ENCODE measurements at regions not wholly inside any gene's neighbourhood (a gene's known extent, or its start where the extent isn't known, plus 50 kb on each side); places are given as distances from the start of the nearest gene placed in this dataset.
A peak's percentile ranks its signal among the peaks of the same experiment; 100 is the strongest.

GRCh38 chr13:73248154-73248553, 189.3 kb downstream of the KLF5 start:
- Mint-ChIP-seq H3K27me3 (ENCODE audit: insufficient read depth) (peaks cover 3% of the 10 kb centered on the region), H3K9me3 (no peaks in the 10 kb centered on the region), H3K27ac (no peak overlapping the region), H3K36me3 (ENCODE audit: low read depth) (no peaks in the 10 kb centered on the region), H3K4me3 (no peak overlapping the region), H3K4me1 (ENCODE audit: low read depth) (no peaks in the 10 kb centered on the region)
- no peak for DNase-seq (ENCODE audit: low spot score)
- intact Hi-C loops (cut with micrococcal nuclease): no loop called here

GRCh38 chr13:73245246-73245645, 186.4 kb downstream of the KLF5 start:
- Mint-ChIP-seq H3K27ac (no peak overlapping the region), H3K9me3 (no peaks in the 10 kb centered on the region), H3K27me3 (ENCODE audit: insufficient read depth) (no peaks in the 10 kb centered on the region), H3K4me1 (ENCODE audit: low read depth) (no peaks in the 10 kb centered on the region), H3K36me3 (ENCODE audit: low read depth) (no peaks in the 10 kb centered on the region), H3K4me3 (no peak overlapping the region)
- intact Hi-C loops (cut with micrococcal nuclease): no loop called here
- DNase-seq (ENCODE audit: low spot score): no peak

GRCh38 chr13:73244467-73244866, 185.7 kb downstream of the KLF5 start:
- intact Hi-C loops (cut with micrococcal nuclease): no loop called here
- Mint-ChIP-seq H3K9me3 (no peaks in the 10 kb centered on the region), H3K36me3 (ENCODE audit: low read depth) (no peaks in the 10 kb centered on the region), H3K4me1 (ENCODE audit: low read depth) (no peaks in the 10 kb centered on the region), H3K4me3 (no peak overlapping the region), H3K27me3 (ENCODE audit: insufficient read depth) (no peaks in the 10 kb centered on the region), H3K27ac (no peak overlapping the region)
- no peak for DNase-seq (ENCODE audit: low spot score)

- Mint-ChIP-seq H3K27me3 (ENCODE audit: insufficient read depth) (no peaks in the 10 kb centered on the region), H3K4me3 (no peak overlapping the region), H3K4me1 (ENCODE audit: low read depth) (no peaks in the 10 kb centered on the region), H3K9me3 (no peaks in the 10 kb centered on the region), H3K27ac (no peak overlapping the region), H3K36me3 (ENCODE audit: low read depth) (no peaks in the 10 kb centered on the region)
- no peak for DNase-seq (ENCODE audit: low spot score)
- intact Hi-C loops (cut with micrococcal nuclease): no loop called here
Observed at GRCh38 chr13:73242515-73243015, 183.8 kb downstream of the KLF5 start.

GRCh38 chr13:73240193-73240592, 181.4 kb downstream of the KLF5 start:
- H3K4me1 Mint-ChIP-seq (ENCODE audit: low read depth): no peaks in the 10 kb centered on the region
- H3K27ac Mint-ChIP-seq: no peak overlapping the region
- peaks cover 1% of the 10 kb centered on the region for H3K27me3 Mint-ChIP-seq (ENCODE audit: insufficient read depth)
- no peaks in the 10 kb centered on the region for H3K36me3 Mint-ChIP-seq (ENCODE audit: low read depth)
- DNase-seq (ENCODE audit: low spot score): no peak
- intact Hi-C loops (cut with micrococcal nuclease): no loop called here
- no peak overlapping the region for H3K4me3 Mint-ChIP-seq
- H3K9me3 Mint-ChIP-seq: no peaks in the 10 kb centered on the region

GRCh38 chr13:73235385-73235784, 176.6 kb downstream of the KLF5 start:
- Mint-ChIP-seq H3K27ac (no peak overlapping the region), H3K36me3 (ENCODE audit: low read depth) (no peaks in the 10 kb centered on the region), H3K9me3 (no peaks in the 10 kb centered on the region), H3K27me3 (ENCODE audit: insufficient read depth) (peaks cover 1% of the 10 kb centered on the region), H3K4me1 (ENCODE audit: low read depth) (peaks cover 7% of the 10 kb centered on the region), H3K4me3 (no peak overlapping the region)
- no peak for DNase-seq (ENCODE audit: low spot score)
- intact Hi-C loops (cut with micrococcal nuclease): no loop called here

GRCh38 chr13:73231471-73231870, 172.7 kb downstream of the KLF5 start:
- H3K9me3 Mint-ChIP-seq: peaks cover 10% of the 10 kb centered on the region
- H3K36me3 Mint-ChIP-seq (ENCODE audit: low read depth): peaks cover 6% of the 10 kb centered on the region
- peaks cover 22% of the 10 kb centered on the region for H3K4me1 Mint-ChIP-seq (ENCODE audit: low read depth)
- peaks cover 4% of the 10 kb centered on the region for H3K27me3 Mint-ChIP-seq (ENCODE audit: insufficient read depth)
- no peak overlapping the region for H3K4me3 Mint-ChIP-seq
- no peak overlapping the region for H3K27ac Mint-ChIP-seq
- intact Hi-C loops (cut with micrococcal nuclease): no loop called here
- no peak for DNase-seq (ENCODE audit: low spot score)

- H3K9me3 Mint-ChIP-seq: peaks cover 10% of the 10 kb centered on the region
- intact Hi-C loops (cut with micrococcal nuclease): no loop called here
- H3K27me3 Mint-ChIP-seq (ENCODE audit: insufficient read depth): peaks cover 4% of the 10 kb centered on the region
- no peak overlapping the region for H3K27ac Mint-ChIP-seq
- H3K4me3 Mint-ChIP-seq: no peak overlapping the region
- H3K4me1 Mint-ChIP-seq (ENCODE audit: low read depth): peaks cover 22% of the 10 kb centered on the region
- peaks cover 6% of the 10 kb centered on the region for H3K36me3 Mint-ChIP-seq (ENCODE audit: low read depth)
- DNase-seq (ENCODE audit: low spot score): no peak
Observed at GRCh38 chr13:73230716-73231115, 171.9 kb downstream of the KLF5 start.

- Mint-ChIP-seq H3K36me3 (ENCODE audit: low read depth) (peaks cover 6% of the 10 kb centered on the region), H3K9me3 (peaks cover 10% of the 10 kb centered on the region), H3K27me3 (ENCODE audit: insufficient read depth) (peaks cover 2% of the 10 kb centered on the region), H3K4me1 (ENCODE audit: low read depth) (peaks cover 30% of the 10 kb centered on the region), H3K27ac (peak overlapping the region; percentile 1), H3K4me3 (no peak overlapping the region)
- intact Hi-C loops (cut with micrococcal nuclease): loop anchor here (1.0 to 10.0 kb wide), 4 partner anchors 46 to 504 kb away; partner anchors contain the start of genes BORA and MZT1
- DNase-seq (ENCODE audit: low spot score): peak; percentile 8
Observed at GRCh38 chr13:73228546-73228945, 169.7 kb downstream of the KLF5 start.

GRCh38 chr13:73225990-73226389, 167.2 kb downstream of the KLF5 start:
- Mint-ChIP-seq H3K9me3 (peaks cover 10% of the 10 kb centered on the region), H3K36me3 (ENCODE audit: low read depth) (peaks cover 6% of the 10 kb centered on the region), H3K27ac (no peak overlapping the region), H3K27me3 (ENCODE audit: insufficient read depth) (peaks cover 2% of the 10 kb centered on the region), H3K4me1 (ENCODE audit: low read depth) (peaks cover 34% of the 10 kb centered on the region), H3K4me3 (no peak overlapping the region)
- DNase-seq (ENCODE audit: low spot score): no peak
- intact Hi-C loops (cut with micrococcal nuclease): loop anchor here (10.0 kb wide), 2 partner anchors 361 to 501 kb away; partner anchors contain the start of genes BORA and MZT1

GRCh38 chr13:73224703-73225102, 165.9 kb downstream of the KLF5 start:
- no peak overlapping the region for H3K27ac Mint-ChIP-seq
- peaks cover 10% of the 10 kb centered on the region for H3K9me3 Mint-ChIP-seq
- peaks cover 4% of the 10 kb centered on the region for H3K27me3 Mint-ChIP-seq (ENCODE audit: insufficient read depth)
- intact Hi-C loops (cut with micrococcal nuclease): loop anchor here (10.0 kb wide), 2 partner anchors 360 to 500 kb away; partner anchors contain the start of genes BORA and MZT1
- H3K4me3 Mint-ChIP-seq: no peak overlapping the region
- H3K4me1 Mint-ChIP-seq (ENCODE audit: low read depth): peaks cover 27% of the 10 kb centered on the region
- no peak for DNase-seq (ENCODE audit: low spot score)
- H3K36me3 Mint-ChIP-seq (ENCODE audit: low read depth): peaks cover 6% of the 10 kb centered on the region

- Mint-ChIP-seq H3K27me3 (ENCODE audit: insufficient read depth) (peaks cover 8% of the 10 kb centered on the region), H3K9me3 (peaks cover 10% of the 10 kb centered on the region), H3K4me3 (no peak overlapping the region), H3K36me3 (ENCODE audit: low read depth) (peaks cover 6% of the 10 kb centered on the region), H3K4me1 (ENCODE audit: low read depth) (peaks cover 16% of the 10 kb centered on the region), H3K27ac (no peak overlapping the region)
- intact Hi-C loops (cut with micrococcal nuclease): loop anchor here (2.0 to 10.0 kb wide), 3 partner anchors 165 to 499 kb away; partner anchors contain the start of genes BORA, KLF5 and MZT1
- DNase-seq (ENCODE audit: low spot score): peak; percentile 2
Observed at GRCh38 chr13:73223372-73223781, 164.6 kb downstream of the KLF5 start.

GRCh38 chr13:73222627-73223305, 164.0 kb downstream of the KLF5 start:
- peaks cover 12% of the 10 kb centered on the region for H3K27me3 Mint-ChIP-seq (ENCODE audit: insufficient read depth)
- peaks cover 6% of the 10 kb centered on the region for H3K36me3 Mint-ChIP-seq (ENCODE audit: low read depth)

More at GRCh38 chr13:73222627-73223305, 164.0 kb downstream of the KLF5 start:
- Mint-ChIP-seq H3K4me1 (ENCODE audit: low read depth) (peaks cover 14% of the 10 kb centered on the region), H3K9me3 (peaks cover 10% of the 10 kb centered on the region), H3K4me3 (no peak overlapping the region), H3K27ac (no peak overlapping the region)
- intact Hi-C loops (cut with micrococcal nuclease): loop anchor here (2.0 to 10.0 kb wide), 3 partner anchors 164 to 498 kb away; partner anchors contain the start of genes BORA, KLF5 and MZT1
- no peak for DNase-seq (ENCODE audit: low spot score)
